NAMALWA (cell line): ENCODE measurements at regions not wholly inside any gene's neighbourhood (a gene's known extent, or its start where the extent isn't known, plus 50 kb on each side); places are given as distances from the start of the nearest gene placed in this dataset.
"Not testable (repeated sequence)": the region's sequence is repeated elsewhere in the genome, so short reads cannot be mapped to it uniquely, and the experiment has no call there.

Source experiments
- DNase-seq: peaks from one replicate; pipeline ENCODE4 v3.0.0-alpha.2; 2015; ENCODE audit warnings: low spot score

- no peak for DNase-seq
Measured at GRCh38 chr4:155591738-155592143, 74.9 kb upstream of the GUCY1A1 start.

GRCh38 chr4:155590796-155591585 is 75.7 kb upstream of the GUCY1A1 start:
- DNase-seq, result no peak

GRCh38 chr4:155588437-155588836 is 78.2 kb upstream of the GUCY1A1 start:
- no peak for DNase-seq

- no peak for DNase-seq
Measured at GRCh38 chr4:155587766-155588165, 78.9 kb upstream of the GUCY1A1 start.

- no peak for DNase-seq
Measured at GRCh38 chr4:155582971-155583437, 83.6 kb upstream of the GUCY1A1 start.

- DNase-seq, result no peak
Measured at GRCh38 chr4:155582041-155582440, 84.6 kb upstream of the GUCY1A1 start.

GRCh38 chr4:155578726-155579370 is 87.8 kb upstream of the GUCY1A1 start:
- no peak for DNase-seq

- no peak for DNase-seq
Measured at GRCh38 chr4:155578219-155578618, 88.4 kb upstream of the GUCY1A1 start.

GRCh38 chr4:155574329-155574728 is 92.3 kb upstream of the GUCY1A1 start:
- DNase-seq, result not testable (repeated sequence)

- no peak for DNase-seq
Measured at GRCh38 chr4:155573126-155573525, 93.5 kb upstream of the GUCY1A1 start.

GRCh38 chr4:155572106-155572703 is 94.4 kb upstream of the GUCY1A1 start:
- DNase-seq, result no peak

GRCh38 chr4:155571184-155571944 is 95.3 kb upstream of the GUCY1A1 start:
- no peak for DNase-seq

- no peak for DNase-seq
Measured at GRCh38 chr4:155570661-155571060, 96.0 kb upstream of the GUCY1A1 start.

GRCh38 chr4:155569960-155570515 is 96.6 kb upstream of the GUCY1A1 start:
- no peak for DNase-seq

GRCh38 chr4:155569471-155569870 is 97.2 kb upstream of the GUCY1A1 start:
- no peak for DNase-seq

GRCh38 chr4:155568641-155569220 is 97.9 kb upstream of the GUCY1A1 start:
- DNase-seq, result no peak

- DNase-seq, result no peak
Measured at GRCh38 chr4:155566354-155566753, 100.3 kb upstream of the GUCY1A1 start.

- no peak for DNase-seq
Measured at GRCh38 chr4:155565776-155566175, 100.9 kb upstream of the GUCY1A1 start.

GRCh38 chr4:155565330-155565729 is 101.3 kb upstream of the GUCY1A1 start:
- no peak for DNase-seq

GRCh38 chr4:155564880-155565279 is 101.8 kb upstream of the GUCY1A1 start:
- no peak for DNase-seq

GRCh38 chr4:155564086-155564485 is 102.6 kb upstream of the GUCY1A1 start:
- DNase-seq, result no peak

GRCh38 chr4:155559915-155560314 is 106.7 kb upstream of the GUCY1A1 start:
- no peak for DNase-seq
